Epithelial cell of proximal tubule (primary cell): ENCODE measurements at regions not wholly inside any gene's neighbourhood (a gene's known extent, or its start where the extent isn't known, plus 50 kb on each side); places are given as distances from the start of the nearest gene placed in this dataset.
"Not testable (repeated sequence)": the region's sequence is repeated elsewhere in the genome, so short reads cannot be mapped to it uniquely, and the experiment has no call there.

Experiments used
- DNase-seq: peaks from one replicate; pipeline ENCODE4 v3.0.0-alpha.2; 2011; ENCODE audit warnings: low read depth
- H3K4me3 ChIP-seq: 2 replicates; pipeline ENCODE4 v1.5.1; 2011; ENCODE audit warnings: low read depth, mild to moderate bottlenecking, low read length
- TF ChIP-seq, protein P1 (sequence below): conservative IDR thresholded peaks from 2 replicates; pipeline ENCODE4 v1.5.1; 2012; ENCODE audit warnings: low read depth, mild to moderate bottlenecking, low read length

DNA sequence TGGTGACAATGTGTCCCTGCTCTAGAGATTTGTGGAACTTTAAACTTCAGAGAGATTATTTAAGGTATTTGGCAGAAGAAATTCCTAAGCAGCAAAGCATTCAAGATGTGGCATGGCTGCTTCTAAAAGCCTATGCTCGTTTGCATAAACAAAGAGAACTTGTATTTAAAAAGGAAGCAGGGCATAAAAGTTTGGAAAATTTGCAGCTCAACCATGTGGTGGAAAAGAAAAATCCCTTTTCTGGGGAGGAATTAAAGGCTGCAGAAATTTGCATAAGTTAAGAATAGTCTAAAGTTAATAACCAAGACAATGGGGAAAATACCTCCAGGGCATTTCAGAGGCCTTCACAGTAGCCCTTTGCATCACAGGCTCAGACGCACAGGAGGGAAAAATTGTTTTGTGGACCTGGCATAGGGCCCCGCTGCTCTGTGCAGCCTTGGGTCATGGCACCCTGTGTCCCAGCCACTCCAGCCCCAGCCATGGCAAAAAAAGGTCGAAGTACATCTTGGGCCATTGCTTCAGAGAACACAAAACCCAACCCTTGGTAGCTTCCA is 1109.1 kb downstream of the OTOL1 start:
- no peak overlapping the region for H3K4me3 ChIP-seq
- TF ChIP-seq, protein P1, sequence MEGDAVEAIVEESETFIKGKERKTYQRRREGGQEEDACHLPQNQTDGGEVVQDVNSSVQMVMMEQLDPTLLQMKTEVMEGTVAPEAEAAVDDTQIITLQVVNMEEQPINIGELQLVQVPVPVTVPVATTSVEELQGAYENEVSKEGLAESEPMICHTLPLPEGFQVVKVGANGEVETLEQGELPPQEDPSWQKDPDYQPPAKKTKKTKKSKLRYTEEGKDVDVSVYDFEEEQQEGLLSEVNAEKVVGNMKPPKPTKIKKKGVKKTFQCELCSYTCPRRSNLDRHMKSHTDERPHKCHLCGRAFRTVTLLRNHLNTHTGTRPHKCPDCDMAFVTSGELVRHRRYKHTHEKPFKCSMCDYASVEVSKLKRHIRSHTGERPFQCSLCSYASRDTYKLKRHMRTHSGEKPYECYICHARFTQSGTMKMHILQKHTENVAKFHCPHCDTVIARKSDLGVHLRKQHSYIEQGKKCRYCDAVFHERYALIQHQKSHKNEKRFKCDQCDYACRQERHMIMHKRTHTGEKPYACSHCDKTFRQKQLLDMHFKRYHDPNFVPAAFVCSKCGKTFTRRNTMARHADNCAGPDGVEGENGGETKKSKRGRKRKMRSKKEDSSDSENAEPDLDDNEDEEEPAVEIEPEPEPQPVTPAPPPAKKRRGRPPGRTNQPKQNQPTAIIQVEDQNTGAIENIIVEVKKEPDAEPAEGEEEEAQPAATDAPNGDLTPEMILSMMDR, result no peak
- no peak for DNase-seq

DNA sequence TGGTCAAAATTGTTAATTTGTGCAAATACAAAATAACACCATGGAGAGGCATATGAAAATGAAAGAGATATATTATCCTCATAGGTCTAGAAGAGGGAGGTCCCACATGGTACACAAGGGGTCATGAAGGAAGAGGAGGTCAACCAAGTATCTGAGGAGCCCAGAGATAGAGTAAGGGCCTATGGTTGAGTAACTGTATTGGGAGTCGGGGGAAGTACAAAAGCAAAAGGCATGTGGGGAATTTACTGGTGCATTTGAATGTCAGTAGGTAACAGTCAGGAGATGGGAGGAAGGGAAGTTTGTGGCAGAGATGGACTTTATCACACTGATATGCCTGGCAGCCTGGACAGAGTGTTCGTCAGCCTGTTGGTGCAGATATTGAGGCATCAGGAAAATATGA is 1113.7 kb downstream of the OTOL1 start:
- no peak overlapping the region for H3K4me3 ChIP-seq
- DNase-seq, result no peak
- TF ChIP-seq, protein P1, result no peak

DNA sequence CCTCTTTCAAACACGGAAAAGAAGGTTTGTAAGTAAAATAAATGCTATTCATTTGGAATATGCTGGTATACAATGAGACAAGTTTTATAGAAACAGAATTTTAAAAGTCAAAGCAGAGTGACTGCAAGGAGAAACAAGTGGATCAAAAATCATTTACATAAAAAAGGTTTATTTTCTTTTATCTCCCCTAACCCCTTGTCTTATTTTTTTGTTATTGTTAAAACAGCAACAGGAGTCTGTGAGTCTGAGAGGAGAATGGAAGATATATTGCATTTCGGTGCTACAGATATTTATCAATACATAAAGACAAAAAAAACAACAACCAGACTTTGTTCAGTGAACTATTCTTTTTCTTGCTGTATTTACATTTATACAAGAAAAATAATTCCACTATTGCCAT is 1116.4 kb downstream of the OTOL1 start:
- TF ChIP-seq, protein P1, result no peak
- H3K4me3 ChIP-seq, result no peak overlapping the region
- DNase-seq, result no peak

DNA sequence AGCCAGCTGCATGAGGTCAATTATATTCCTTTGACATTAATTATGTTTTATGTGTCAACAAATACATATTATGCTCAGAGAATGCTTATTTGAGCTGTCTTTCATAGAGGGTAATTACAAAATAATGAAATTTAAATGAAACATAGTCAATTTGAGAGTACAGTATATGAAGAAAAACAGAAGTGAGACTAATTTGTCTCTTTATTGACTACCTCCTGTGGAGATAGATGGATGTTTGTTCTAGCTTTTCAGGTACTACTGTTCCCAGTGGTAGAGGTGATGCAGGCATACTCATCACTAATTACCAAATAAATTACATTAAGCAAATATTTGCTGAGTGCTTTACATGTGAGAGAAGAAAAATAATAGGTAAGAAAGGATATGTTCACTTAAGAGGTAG is 1129.6 kb downstream of the OTOL1 start:
- no peak overlapping the region for H3K4me3 ChIP-seq
- TF ChIP-seq, protein P1, result no peak
- no peak for DNase-seq

DNA sequence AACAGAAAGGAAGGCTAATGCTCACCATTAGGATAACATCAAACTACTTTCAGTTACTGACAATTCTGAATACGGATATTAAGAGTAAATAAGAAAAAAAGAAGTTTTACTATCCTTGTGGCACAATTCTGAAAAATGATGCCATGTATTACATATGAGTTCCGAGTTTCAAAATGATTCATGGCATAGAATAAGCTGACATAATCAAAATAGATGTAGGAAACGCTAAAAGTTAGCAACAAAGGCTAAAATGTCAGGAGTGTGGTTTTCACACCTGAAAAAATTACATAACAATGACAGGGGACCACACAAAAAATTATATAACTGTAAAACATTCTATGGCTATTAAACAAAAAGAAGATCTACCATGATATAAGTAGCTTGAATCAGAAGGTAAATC is 1131.9 kb downstream of the OTOL1 start:
- TF ChIP-seq, protein P1, result no peak
- no peak overlapping the region for H3K4me3 ChIP-seq
- DNase-seq, result no peak

DNA sequence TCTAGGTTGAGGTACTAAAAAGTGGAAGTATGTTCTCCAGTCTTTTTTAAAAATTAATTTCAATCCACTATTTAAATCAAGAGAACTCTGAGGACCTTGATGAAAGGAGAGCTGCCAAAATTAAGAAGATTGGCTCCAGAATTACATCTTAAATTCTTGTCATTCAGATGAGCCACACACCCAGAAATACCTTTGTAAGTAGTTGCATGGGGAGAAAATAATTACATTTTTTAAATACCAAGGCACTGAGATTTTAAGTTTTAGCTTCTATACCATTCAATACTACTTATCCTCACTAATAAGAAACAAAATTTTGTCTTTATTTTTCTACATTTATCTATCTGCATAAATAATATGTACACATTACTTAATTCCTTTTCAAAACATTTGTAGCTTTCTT is 1132.8 kb downstream of the OTOL1 start:
- H3K4me3 ChIP-seq, result no peak overlapping the region
- TF ChIP-seq, protein P1, result no peak
- no peak for DNase-seq

DNA sequence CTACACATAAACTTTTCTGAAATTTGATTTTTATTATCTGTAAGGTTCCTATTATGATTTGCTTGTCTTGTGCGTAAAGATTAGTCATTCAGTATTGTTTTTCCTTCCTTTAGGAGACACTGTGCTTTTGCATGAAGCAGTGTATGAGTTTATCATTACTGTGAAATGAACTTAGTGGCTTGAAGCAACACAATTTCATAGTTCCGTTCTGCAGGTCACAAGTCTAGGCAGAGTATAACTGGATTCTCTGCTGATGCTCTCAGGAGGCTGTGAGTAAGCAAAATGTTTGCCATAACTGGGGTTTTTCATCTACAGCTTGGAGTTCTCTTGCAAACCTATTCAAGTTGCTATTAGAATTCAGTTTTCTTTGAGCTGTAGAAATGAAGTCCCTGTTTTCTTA is 1136.1 kb downstream of the OTOL1 start:
- DNase-seq, result no peak
- H3K4me3 ChIP-seq, result no peak overlapping the region

DNA sequence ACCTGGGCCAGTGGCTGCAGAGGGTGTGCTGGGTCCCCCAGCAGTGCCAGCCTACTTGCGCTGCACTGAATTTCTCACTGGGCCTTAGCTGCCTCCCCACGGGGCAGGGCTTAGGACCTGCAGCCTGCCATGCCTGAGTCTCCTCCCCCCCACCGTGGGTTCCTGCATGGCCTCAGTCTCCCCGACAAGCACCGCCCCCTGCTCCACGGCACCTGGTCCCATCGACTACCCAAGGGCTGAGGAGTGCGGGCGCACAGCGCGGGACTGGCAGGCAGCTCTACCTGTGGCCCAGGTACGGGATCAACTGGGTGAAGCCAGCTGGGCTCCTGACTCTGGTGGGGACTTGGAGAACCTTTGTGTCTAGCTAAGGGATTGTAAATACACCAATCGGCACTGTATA is 1143.6 kb downstream of the OTOL1 start:
- DNase-seq, H3K4me3 ChIP-seq: not testable (repeated sequence)

More for the DNA sequence above, 1136.1 kb downstream of the OTOL1 start:
- TF ChIP-seq, protein P1, result no peak
